ENCODE measurements at regions not wholly inside any gene's neighbourhood (a gene's known extent, or its start where the extent isn't known, plus 50 kb on each side); places are given as distances from the start of the nearest gene placed in this dataset.

DNA sequence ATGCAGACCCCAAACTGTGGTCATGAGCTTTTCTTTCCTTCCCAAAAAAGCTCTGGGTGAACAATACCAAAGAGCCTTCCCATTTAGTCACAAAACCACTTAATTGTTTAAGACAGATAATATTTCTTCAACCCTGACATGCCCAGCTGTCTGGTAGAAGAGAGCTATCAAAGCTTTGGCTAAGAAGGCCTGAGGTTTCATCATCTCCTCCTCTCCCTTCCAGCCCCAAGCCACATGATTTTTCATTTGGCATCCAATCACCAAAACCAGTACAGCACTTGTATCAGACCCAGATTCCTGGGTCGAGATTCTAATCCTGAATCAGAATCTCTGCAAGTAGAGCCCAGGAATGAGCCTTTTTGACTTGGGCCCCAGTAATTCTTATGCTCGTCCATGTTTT, 199.6 kb upstream of the TMEM260 start:
- TF ChIP-seq, protein P1, sequence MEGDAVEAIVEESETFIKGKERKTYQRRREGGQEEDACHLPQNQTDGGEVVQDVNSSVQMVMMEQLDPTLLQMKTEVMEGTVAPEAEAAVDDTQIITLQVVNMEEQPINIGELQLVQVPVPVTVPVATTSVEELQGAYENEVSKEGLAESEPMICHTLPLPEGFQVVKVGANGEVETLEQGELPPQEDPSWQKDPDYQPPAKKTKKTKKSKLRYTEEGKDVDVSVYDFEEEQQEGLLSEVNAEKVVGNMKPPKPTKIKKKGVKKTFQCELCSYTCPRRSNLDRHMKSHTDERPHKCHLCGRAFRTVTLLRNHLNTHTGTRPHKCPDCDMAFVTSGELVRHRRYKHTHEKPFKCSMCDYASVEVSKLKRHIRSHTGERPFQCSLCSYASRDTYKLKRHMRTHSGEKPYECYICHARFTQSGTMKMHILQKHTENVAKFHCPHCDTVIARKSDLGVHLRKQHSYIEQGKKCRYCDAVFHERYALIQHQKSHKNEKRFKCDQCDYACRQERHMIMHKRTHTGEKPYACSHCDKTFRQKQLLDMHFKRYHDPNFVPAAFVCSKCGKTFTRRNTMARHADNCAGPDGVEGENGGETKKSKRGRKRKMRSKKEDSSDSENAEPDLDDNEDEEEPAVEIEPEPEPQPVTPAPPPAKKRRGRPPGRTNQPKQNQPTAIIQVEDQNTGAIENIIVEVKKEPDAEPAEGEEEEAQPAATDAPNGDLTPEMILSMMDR (IDR thresholded peaks at IDR 0.05): no peak
- no peak for TF ChIP-seq EP300 (IDR thresholded peaks at IDR 0.05)
